ENCODE measurements at regions not wholly inside any gene's neighbourhood (a gene's known extent, or its start where the extent isn't known, plus 50 kb on each side); places are given as distances from the start of the nearest gene placed in this dataset.

DNA sequence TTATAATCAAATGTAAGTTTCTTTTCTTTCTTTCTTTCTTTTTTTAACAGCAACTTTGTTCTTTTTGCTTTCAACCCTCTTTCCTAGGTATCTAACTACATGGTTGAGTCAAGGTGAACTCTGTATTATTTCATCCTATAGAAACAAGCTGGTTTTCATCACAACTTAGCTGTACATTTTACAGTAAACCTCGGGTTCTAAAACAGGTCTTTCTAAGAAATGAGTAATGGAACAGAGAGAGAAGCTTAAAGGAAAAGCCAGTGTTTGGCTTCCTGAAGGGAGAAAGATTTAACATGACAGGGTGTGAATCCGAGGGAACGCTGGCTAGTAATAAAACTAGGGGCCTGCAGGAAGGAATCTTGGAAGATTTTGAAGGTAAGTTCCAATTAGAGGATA, 143.4 kb upstream of the ITGB1 start (continued):
- TF ChIP-seq, protein P1, sequence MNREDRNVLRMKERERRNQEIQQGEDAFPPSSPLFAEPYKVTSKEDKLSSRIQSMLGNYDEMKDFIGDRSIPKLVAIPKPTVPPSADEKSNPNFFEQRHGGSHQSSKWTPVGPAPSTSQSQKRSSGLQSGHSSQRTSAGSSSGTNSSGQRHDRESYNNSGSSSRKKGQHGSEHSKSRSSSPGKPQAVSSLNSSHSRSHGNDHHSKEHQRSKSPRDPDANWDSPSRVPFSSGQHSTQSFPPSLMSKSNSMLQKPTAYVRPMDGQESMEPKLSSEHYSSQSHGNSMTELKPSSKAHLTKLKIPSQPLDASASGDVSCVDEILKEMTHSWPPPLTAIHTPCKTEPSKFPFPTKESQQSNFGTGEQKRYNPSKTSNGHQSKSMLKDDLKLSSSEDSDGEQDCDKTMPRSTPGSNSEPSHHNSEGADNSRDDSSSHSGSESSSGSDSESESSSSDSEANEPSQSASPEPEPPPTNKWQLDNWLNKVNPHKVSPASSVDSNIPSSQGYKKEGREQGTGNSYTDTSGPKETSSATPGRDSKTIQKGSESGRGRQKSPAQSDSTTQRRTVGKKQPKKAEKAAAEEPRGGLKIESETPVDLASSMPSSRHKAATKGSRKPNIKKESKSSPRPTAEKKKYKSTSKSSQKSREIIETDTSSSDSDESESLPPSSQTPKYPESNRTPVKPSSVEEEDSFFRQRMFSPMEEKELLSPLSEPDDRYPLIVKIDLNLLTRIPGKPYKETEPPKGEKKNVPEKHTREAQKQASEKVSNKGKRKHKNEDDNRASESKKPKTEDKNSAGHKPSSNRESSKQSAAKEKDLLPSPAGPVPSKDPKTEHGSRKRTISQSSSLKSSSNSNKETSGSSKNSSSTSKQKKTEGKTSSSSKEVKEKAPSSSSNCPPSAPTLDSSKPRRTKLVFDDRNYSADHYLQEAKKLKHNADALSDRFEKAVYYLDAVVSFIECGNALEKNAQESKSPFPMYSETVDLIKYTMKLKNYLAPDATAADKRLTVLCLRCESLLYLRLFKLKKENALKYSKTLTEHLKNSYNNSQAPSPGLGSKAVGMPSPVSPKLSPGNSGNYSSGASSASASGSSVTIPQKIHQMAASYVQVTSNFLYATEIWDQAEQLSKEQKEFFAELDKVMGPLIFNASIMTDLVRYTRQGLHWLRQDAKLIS (CRISPR knock-in tag; IDR thresholded peaks at IDR 0.05; ENCODE audit: borderline replicate concordance): no peak
- no peak for TF ChIP-seq KAT7 (CRISPR knock-in tag; IDR thresholded peaks at IDR 0.05; ENCODE audit: borderline replicate concordance)

DNA sequence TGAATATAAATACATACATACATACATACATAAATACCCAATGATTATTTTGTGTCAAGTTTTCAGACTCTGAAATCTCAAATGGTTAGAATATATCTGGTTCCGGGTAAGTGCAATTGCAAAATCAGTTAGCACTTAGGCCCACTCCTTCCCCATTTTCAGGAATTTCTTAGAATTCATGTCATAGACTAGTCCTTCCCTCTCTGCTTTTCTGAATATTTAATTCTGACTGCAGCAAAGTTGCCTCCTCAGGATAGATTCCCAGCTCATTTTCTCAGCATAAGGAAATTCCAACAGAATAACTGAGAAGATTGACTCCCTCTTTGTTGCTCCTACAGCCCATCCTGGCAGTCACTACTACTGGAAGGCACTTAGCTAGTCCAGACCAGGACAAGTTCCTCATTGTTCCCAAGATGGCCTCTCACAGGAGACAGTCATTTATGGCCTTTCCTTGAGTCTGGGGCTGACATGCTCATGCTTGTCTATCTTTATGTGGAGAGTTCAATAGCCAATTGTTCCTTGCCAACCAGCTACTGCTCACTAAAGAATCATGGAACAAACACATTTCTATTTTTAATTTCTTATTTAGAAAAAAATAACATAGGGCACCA, 142.9 kb upstream of the ITGB1 start:
- peaks cover 39% of the 10 kb centered on the region for H3K36me3 Mint-ChIP-seq
- peaks cover 47% of the 10 kb centered on the region for H3K9me3 Mint-ChIP-seq
- ChIA-PET CTCF (interaction anchor here (2.0 to 3.4 kb wide), 2 partner anchors 15 to 34 kb away, joined by 8 to 14 read pairs; no protein-coding TSS in a partner anchor), POLR2A (no interaction called here)
- peaks cover 17% of the 10 kb centered on the region for H3K4me1 Mint-ChIP-seq
- TF ChIP-seq, protein P2, sequence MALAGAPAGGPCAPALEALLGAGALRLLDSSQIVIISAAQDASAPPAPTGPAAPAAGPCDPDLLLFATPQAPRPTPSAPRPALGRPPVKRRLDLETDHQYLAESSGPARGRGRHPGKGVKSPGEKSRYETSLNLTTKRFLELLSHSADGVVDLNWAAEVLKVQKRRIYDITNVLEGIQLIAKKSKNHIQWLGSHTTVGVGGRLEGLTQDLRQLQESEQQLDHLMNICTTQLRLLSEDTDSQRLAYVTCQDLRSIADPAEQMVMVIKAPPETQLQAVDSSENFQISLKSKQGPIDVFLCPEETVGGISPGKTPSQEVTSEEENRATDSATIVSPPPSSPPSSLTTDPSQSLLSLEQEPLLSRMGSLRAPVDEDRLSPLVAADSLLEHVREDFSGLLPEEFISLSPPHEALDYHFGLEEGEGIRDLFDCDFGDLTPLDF (CRISPR knock-in tag; IDR thresholded peaks at IDR 0.05): no peak
- TF ChIP-seq CBFB (CRISPR knock-in tag; IDR thresholded peaks at IDR 0.05; ENCODE audit: low read depth) (no peak), ESRRA (CRISPR knock-in tag; IDR thresholded peaks at IDR 0.05; ENCODE audit: borderline replicate concordance) (no peak), CREM (CRISPR knock-in tag; IDR thresholded peaks at IDR 0.05) (no peak), ETV6 (CRISPR knock-in tag; IDR thresholded peaks at IDR 0.05) (no peak), HMGA2 (CRISPR knock-in tag; IDR thresholded peaks at IDR 0.05) (no peak), NR3C1 (CRISPR knock-in tag; conservative IDR thresholded peaks at IDR 0.05; ENCODE audit: low read depth) (no peak), SMAD4 (CRISPR knock-in tag; IDR thresholded peaks at IDR 0.05) (no peak), JAZF1 (CRISPR knock-in tag; IDR thresholded peaks at IDR 0.05) (no peak), ZNF138 (CRISPR knock-in tag; conservative IDR thresholded peaks at IDR 0.05) (no peak)
- TF ChIP-seq, protein P3, sequence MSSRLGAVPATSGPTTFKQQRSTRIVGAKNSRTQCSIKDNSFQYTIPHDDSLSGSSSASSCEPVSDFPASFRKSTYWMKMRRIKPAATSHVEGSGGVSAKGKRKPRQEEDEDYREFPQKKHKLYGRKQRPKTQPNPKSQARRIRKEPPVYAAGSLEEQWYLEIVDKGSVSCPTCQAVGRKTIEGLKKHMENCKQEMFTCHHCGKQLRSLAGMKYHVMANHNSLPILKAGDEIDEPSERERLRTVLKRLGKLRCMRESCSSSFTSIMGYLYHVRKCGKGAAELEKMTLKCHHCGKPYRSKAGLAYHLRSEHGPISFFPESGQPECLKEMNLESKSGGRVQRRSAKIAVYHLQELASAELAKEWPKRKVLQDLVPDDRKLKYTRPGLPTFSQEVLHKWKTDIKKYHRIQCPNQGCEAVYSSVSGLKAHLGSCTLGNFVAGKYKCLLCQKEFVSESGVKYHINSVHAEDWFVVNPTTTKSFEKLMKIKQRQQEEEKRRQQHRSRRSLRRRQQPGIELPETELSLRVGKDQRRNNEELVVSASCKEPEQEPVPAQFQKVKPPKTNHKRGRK (CRISPR knock-in tag; IDR thresholded peaks at IDR 0.05; ENCODE audit: borderline replicate concordance): no peak
- TF ChIP-seq, protein P1 (CRISPR knock-in tag; IDR thresholded peaks at IDR 0.05; ENCODE audit: borderline replicate concordance): no peak
- TF ChIP-seq, protein P4, sequence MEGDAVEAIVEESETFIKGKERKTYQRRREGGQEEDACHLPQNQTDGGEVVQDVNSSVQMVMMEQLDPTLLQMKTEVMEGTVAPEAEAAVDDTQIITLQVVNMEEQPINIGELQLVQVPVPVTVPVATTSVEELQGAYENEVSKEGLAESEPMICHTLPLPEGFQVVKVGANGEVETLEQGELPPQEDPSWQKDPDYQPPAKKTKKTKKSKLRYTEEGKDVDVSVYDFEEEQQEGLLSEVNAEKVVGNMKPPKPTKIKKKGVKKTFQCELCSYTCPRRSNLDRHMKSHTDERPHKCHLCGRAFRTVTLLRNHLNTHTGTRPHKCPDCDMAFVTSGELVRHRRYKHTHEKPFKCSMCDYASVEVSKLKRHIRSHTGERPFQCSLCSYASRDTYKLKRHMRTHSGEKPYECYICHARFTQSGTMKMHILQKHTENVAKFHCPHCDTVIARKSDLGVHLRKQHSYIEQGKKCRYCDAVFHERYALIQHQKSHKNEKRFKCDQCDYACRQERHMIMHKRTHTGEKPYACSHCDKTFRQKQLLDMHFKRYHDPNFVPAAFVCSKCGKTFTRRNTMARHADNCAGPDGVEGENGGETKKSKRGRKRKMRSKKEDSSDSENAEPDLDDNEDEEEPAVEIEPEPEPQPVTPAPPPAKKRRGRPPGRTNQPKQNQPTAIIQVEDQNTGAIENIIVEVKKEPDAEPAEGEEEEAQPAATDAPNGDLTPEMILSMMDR (IDR thresholded peaks at IDR 0.05): no peak
- TF ChIP-seq, protein P5, sequence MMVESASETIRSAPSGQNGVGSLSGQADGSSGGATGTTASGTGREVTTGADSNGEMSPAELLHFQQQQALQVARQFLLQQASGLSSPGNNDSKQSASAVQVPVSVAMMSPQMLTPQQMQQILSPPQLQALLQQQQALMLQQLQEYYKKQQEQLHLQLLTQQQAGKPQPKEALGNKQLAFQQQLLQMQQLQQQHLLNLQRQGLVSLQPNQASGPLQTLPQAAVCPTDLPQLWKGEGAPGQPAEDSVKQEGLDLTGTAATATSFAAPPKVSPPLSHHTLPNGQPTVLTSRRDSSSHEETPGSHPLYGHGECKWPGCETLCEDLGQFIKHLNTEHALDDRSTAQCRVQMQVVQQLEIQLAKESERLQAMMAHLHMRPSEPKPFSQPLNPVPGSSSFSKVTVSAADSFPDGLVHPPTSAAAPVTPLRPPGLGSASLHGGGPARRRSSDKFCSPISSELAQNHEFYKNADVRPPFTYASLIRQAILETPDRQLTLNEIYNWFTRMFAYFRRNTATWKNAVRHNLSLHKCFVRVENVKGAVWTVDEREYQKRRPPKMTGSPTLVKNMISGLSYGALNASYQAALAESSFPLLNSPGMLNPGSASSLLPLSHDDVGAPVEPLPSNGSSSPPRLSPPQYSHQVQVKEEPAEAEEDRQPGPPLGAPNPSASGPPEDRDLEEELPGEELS (CRISPR knock-in tag; IDR thresholded peaks at IDR 0.05): no peak
- TF ChIP-seq, protein P6, sequence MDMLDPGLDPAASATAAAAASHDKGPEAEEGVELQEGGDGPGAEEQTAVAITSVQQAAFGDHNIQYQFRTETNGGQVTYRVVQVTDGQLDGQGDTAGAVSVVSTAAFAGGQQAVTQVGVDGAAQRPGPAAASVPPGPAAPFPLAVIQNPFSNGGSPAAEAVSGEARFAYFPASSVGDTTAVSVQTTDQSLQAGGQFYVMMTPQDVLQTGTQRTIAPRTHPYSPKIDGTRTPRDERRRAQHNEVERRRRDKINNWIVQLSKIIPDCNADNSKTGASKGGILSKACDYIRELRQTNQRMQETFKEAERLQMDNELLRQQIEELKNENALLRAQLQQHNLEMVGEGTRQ (CRISPR knock-in tag; IDR thresholded peaks at IDR 0.05): no peak
- TF ChIP-seq, protein P7, sequence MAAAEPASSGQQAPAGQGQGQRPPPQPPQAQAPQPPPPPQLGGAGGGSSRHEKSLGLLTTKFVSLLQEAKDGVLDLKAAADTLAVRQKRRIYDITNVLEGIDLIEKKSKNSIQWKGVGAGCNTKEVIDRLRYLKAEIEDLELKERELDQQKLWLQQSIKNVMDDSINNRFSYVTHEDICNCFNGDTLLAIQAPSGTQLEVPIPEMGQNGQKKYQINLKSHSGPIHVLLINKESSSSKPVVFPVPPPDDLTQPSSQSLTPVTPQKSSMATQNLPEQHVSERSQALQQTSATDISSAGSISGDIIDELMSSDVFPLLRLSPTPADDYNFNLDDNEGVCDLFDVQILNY (CRISPR knock-in tag; IDR thresholded peaks at IDR 0.05): no peak
- DNase-seq (ENCODE audit: low spot score) (no peak), ATAC-seq (no peak)
- peaks cover 4% of the 10 kb centered on the region; the same call in 1 of the 2 replicates for H3K27me3 Mint-ChIP-seq (ENCODE audit: low read depth)
- H3K27ac Mint-ChIP-seq: no peak overlapping the region
- no peak overlapping the region for H3K4me3 Mint-ChIP-seq

All from WTC11 (cell line).